ENCODE measurements at regions not wholly inside any gene's neighbourhood (a gene's known extent, or its start where the extent isn't known, plus 50 kb on each side); places are given as distances from the start of the nearest gene placed in this dataset.

DNA sequence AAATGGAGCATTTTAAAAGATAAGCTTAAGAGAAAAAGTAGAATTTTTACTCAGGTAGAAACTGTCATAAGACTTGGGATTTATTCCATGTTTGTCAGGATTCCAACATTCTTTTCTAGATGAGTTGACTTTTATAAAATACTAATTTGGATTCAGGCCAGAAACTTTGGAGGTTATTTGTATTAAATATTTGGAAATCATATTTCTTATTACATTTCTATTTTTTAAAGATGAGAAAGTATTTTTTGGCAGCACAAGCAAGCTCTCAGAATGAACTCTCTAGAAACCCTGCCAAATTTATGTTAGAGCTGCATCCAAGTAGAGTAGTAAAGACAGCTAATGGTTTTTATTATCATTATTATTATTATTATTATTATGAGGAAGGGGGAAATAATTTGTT, 1014.9 kb upstream of the GJE1 start:
- H2AFZ ChIP-seq (ENCODE audit: low read length) = no peak overlapping the region

DNA sequence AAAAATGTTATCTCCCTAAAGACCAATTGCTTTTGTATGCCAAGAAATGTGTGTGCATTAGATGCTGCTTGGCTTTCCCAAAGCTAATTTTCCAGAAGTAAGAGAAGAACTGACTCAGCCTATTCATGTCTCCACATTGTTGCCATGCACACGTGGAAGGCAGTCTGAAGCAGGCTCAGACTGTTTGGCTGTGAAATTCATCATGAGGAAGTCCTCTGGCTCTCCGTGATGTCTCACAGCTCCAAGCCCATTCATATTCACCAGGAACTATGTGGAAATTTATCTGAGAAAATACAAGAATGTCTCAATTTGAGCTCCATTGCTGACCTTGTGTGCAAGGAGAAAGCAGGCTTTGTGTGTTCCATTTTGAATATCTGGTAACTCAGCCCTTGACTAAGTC, 1022.2 kb upstream of the GJE1 start:
- Histone ChIP-seq H3K4me2 (ENCODE audit: low read depth, low read length) (no peak overlapping the region), H2AFZ (ENCODE audit: low read length) (no peak overlapping the region), H3K9ac (ENCODE audit: low read length) (no peak overlapping the region), H3K9me2 (replicated peaks; ENCODE audit: insufficient read depth, low read length) (no peaks in the 10 kb centered on the region), H4K20me1 (ENCODE audit: insufficient read depth, low read length) (no peaks in the 10 kb centered on the region), H3K27ac (ENCODE audit: low read length) (no peak overlapping the region), H3K4me3 (ENCODE audit: low read length) (no peak overlapping the region), H3K36me3 (replicated peaks; ENCODE audit: insufficient read depth, low read length) (no peaks in the 10 kb centered on the region), H3K4me1 (ENCODE audit: low read length) (no peaks in the 10 kb centered on the region), H3F3A (ENCODE audit: insufficient read depth, low read length) (no peaks in the 10 kb centered on the region), H3K27me3 (replicated peaks; ENCODE audit: insufficient read depth, low read length) (no peaks in the 10 kb centered on the region), H3K79me2 (ENCODE audit: low read length) (no peaks in the 10 kb centered on the region), H3K9me3 (replicated peaks; ENCODE audit: insufficient read depth, low read length) (no peaks in the 10 kb centered on the region)
- TF ChIP-seq EZH2 (optimal IDR thresholded peaks at IDR 0.05; ENCODE audit: low read depth, low read length) (no peak), EZH2phosphoT487 (IDR thresholded peaks at IDR 0.05; ENCODE audit: low read length) (no peak)
- TF ChIP-seq, protein P1, sequence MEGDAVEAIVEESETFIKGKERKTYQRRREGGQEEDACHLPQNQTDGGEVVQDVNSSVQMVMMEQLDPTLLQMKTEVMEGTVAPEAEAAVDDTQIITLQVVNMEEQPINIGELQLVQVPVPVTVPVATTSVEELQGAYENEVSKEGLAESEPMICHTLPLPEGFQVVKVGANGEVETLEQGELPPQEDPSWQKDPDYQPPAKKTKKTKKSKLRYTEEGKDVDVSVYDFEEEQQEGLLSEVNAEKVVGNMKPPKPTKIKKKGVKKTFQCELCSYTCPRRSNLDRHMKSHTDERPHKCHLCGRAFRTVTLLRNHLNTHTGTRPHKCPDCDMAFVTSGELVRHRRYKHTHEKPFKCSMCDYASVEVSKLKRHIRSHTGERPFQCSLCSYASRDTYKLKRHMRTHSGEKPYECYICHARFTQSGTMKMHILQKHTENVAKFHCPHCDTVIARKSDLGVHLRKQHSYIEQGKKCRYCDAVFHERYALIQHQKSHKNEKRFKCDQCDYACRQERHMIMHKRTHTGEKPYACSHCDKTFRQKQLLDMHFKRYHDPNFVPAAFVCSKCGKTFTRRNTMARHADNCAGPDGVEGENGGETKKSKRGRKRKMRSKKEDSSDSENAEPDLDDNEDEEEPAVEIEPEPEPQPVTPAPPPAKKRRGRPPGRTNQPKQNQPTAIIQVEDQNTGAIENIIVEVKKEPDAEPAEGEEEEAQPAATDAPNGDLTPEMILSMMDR (IDR thresholded peaks at IDR 0.05; ENCODE audit: low read length) = no peak
- DNase-seq = no peak

More for the DNA sequence above, 1014.9 kb upstream of the GJE1 start:
- no peaks in the 10 kb centered on the region for H3F3A ChIP-seq (ENCODE audit: insufficient read depth, low read length)
- no peaks in the 10 kb centered on the region for H3K4me1 ChIP-seq (ENCODE audit: low read length)
- H3K4me2 ChIP-seq (ENCODE audit: low read depth, low read length) = no peak overlapping the region
- H3K27ac ChIP-seq (ENCODE audit: low read length) = no peak overlapping the region
- H3K4me3 ChIP-seq (ENCODE audit: low read length) = no peak overlapping the region
- no peaks in the 10 kb centered on the region for H3K27me3 ChIP-seq (replicated peaks; ENCODE audit: insufficient read depth, low read length)
- TF ChIP-seq, protein P1 (IDR thresholded peaks at IDR 0.05; ENCODE audit: low read length) = no peak
- TF ChIP-seq EZH2 (optimal IDR thresholded peaks at IDR 0.05; ENCODE audit: low read depth, low read length) = no peak
- TF ChIP-seq EZH2phosphoT487 (IDR thresholded peaks at IDR 0.05; ENCODE audit: low read length) = no peak
- no peak for DNase-seq
- H3K9me2 ChIP-seq (replicated peaks; ENCODE audit: insufficient read depth, low read length) = no peaks in the 10 kb centered on the region
- no peaks in the 10 kb centered on the region for H3K36me3 ChIP-seq (replicated peaks; ENCODE audit: insufficient read depth, low read length)
- H4K20me1 ChIP-seq (ENCODE audit: insufficient read depth, low read length) = no peaks in the 10 kb centered on the region
- H3K79me2 ChIP-seq (ENCODE audit: low read length) = no peaks in the 10 kb centered on the region
- no peaks in the 10 kb centered on the region for H3K9me3 ChIP-seq (replicated peaks; ENCODE audit: insufficient read depth, low read length)
- no peak overlapping the region for H3K9ac ChIP-seq (ENCODE audit: low read length)

DNA sequence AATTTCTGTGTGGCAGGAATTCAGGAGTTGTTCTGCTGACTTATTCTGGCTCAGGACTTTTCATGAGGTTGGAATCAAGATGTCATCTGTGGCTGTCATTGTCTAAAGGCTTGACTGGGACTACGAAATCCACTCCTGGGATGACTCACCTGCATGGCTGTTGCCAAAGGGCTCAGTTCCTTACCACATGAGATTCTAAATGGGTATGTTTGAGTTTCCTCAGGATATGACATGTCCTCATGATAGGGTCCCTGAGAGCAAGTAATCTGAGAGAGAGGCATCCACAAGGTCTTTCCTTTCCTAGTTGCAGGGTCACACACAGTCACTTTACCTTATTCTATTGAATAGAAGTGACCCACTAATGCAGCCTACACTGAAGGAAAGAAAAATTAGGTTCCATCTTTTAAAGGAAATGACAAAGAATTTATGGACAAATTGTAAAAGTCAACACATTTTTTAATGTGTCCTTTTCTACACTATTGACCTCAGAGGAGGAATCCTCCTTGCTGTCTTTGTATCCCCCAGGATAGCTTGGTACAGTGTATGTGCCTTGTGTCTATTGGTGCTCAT, 1025.0 kb upstream of the GJE1 start:
- Histone ChIP-seq H3F3A (ENCODE audit: insufficient read depth, low read length) (no peaks in the 10 kb centered on the region), H3K27me3 (replicated peaks; ENCODE audit: insufficient read depth, low read length) (no peaks in the 10 kb centered on the region), H3K79me2 (ENCODE audit: low read length) (no peaks in the 10 kb centered on the region), H2AFZ (ENCODE audit: low read length) (no peak overlapping the region), H3K9me2 (replicated peaks; ENCODE audit: insufficient read depth, low read length) (no peaks in the 10 kb centered on the region), H3K27ac (ENCODE audit: low read length) (no peak overlapping the region), H3K4me3 (ENCODE audit: low read length) (no peak overlapping the region), H4K20me1 (ENCODE audit: insufficient read depth, low read length) (no peaks in the 10 kb centered on the region), H3K9me3 (replicated peaks; ENCODE audit: insufficient read depth, low read length) (no peaks in the 10 kb centered on the region), H3K4me1 (ENCODE audit: low read length) (no peaks in the 10 kb centered on the region), H3K36me3 (replicated peaks; ENCODE audit: insufficient read depth, low read length) (no peaks in the 10 kb centered on the region), H3K4me2 (ENCODE audit: low read depth, low read length) (no peak overlapping the region), H3K9ac (ENCODE audit: low read length) (no peak overlapping the region)
- DNase-seq = no peak
- no peak for TF ChIP-seq EZH2 (optimal IDR thresholded peaks at IDR 0.05; ENCODE audit: low read depth, low read length)
- no peak for TF ChIP-seq EZH2phosphoT487 (IDR thresholded peaks at IDR 0.05; ENCODE audit: low read length)
- TF ChIP-seq, protein P1 (IDR thresholded peaks at IDR 0.05; ENCODE audit: low read length) = no peak
